ENCODE measurements at regions not wholly inside any gene's neighbourhood (a gene's known extent, or its start where the extent isn't known, plus 50 kb on each side); places are given as distances from the start of the nearest gene placed in this dataset.

DNA sequence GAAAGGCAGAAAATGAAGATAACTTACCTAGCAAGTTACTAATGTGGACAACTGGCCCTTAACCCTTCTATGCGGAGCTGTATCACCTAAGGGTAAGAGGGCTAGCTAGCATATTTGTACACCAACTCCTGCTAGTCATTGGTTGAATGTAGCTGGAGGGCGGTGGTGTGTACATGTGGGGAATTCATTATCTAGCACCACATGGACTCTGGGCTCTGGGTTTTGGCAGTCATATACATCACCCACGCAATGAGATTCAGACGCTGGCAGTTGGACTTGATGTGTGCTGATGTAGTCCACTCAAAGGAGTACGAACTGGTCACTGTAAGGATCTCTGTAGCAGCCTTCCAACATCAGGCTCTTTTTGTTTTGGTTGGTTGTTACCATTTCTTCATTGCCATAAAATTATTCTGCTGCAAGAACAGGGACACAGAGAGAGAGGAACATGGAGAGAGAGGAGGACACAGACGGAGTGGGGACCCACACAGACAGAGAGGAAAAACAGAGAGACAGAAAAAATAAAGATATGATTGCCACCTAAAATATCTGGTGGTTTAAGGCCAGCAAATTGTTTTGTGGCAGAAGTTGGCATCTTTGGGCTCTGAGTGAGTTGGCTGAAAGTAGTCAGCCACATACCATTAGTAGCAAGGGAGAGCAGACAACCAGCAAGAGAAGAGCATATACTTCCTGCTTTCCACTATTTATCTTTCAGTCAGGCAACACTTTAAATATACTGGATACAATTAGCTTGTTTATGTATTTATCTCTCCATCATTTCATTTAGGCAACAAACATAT, 76.7 kb upstream of the MTPN start:
- WGBS, result 80% methylated on average over 6 of the region's 6 CpGs
- Histone ChIP-seq H3K27ac (ENCODE audit: low read depth in 1 of 2, low read length in 2 of 2) (no peak overlapping the region), H3K9ac (ENCODE audit: low read depth in 1 of 2, low read length in 2 of 2) (no peak overlapping the region), H3K9me3 (ENCODE audit: control insufficient read depth in 4 of 4, low read length in 3 of 4) (no peaks in the 10 kb centered on the region), H3K27me3 (ENCODE audit: control insufficient read depth in 4 of 4, insufficient read depth in 4 of 4, low read length in 3 of 4) (peaks cover 0 to 3% (median 0%) of the 10 kb centered on the region in 4 donors), H3K4me1 (ENCODE audit: control insufficient read depth in 4 of 4, insufficient read depth in 4 of 4, low read length in 3 of 4) (no peaks in the 10 kb centered on the region), H3K36me3 (ENCODE audit: control insufficient read depth in 4 of 4, insufficient read depth in 3 of 4, low read depth in 1 of 4, low read length in 3 of 4) (no peaks in the 10 kb centered on the region), H3K4me3 (ENCODE audit: low read depth in 1 of 3, low read length in 3 of 3) (no peak overlapping the region)
- no peak for DNase-seq (ENCODE audit: low spot score)
- TF ChIP-seq FOXA1 (IDR thresholded peaks at IDR 0.05) (no peak), JUND (IDR thresholded peaks at IDR 0.05) (no peak), YY1 (IDR thresholded peaks at IDR 0.05) (no peak), HNF4G (IDR thresholded peaks at IDR 0.05) (no peak), MAX (IDR thresholded peaks at IDR 0.05) (no peak), RXRA (IDR thresholded peaks at IDR 0.05) (no peak), HNF4A (conservative IDR thresholded peaks at IDR 0.05) (no peak), GABPA (IDR thresholded peaks at IDR 0.05 in 1 of 2, conservative IDR thresholded peaks at IDR 0.05 in 1 of 2) (no peak), NR2F2 (IDR thresholded peaks at IDR 0.05) (no peak), TAF1 (conservative IDR thresholded peaks at IDR 0.05) (no peak), RAD21 (IDR thresholded peaks at IDR 0.05) (no peak), FOXA2 (IDR thresholded peaks at IDR 0.05) (no peak), ZBTB33 (IDR thresholded peaks at IDR 0.05) (no peak), EGR1 (IDR thresholded peaks at IDR 0.05; ENCODE audit: low read depth in 2 of 2) (no peak), SP1 (IDR thresholded peaks at IDR 0.05) (no peak)
- TF ChIP-seq, protein P1, sequence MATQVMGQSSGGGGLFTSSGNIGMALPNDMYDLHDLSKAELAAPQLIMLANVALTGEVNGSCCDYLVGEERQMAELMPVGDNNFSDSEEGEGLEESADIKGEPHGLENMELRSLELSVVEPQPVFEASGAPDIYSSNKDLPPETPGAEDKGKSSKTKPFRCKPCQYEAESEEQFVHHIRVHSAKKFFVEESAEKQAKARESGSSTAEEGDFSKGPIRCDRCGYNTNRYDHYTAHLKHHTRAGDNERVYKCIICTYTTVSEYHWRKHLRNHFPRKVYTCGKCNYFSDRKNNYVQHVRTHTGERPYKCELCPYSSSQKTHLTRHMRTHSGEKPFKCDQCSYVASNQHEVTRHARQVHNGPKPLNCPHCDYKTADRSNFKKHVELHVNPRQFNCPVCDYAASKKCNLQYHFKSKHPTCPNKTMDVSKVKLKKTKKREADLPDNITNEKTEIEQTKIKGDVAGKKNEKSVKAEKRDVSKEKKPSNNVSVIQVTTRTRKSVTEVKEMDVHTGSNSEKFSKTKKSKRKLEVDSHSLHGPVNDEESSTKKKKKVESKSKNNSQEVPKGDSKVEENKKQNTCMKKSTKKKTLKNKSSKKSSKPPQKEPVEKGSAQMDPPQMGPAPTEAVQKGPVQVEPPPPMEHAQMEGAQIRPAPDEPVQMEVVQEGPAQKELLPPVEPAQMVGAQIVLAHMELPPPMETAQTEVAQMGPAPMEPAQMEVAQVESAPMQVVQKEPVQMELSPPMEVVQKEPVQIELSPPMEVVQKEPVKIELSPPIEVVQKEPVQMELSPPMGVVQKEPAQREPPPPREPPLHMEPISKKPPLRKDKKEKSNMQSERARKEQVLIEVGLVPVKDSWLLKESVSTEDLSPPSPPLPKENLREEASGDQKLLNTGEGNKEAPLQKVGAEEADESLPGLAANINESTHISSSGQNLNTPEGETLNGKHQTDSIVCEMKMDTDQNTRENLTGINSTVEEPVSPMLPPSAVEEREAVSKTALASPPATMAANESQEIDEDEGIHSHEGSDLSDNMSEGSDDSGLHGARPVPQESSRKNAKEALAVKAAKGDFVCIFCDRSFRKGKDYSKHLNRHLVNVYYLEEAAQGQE (IDR thresholded peaks at IDR 0.05), result no peak
- TF ChIP-seq, protein P2, sequence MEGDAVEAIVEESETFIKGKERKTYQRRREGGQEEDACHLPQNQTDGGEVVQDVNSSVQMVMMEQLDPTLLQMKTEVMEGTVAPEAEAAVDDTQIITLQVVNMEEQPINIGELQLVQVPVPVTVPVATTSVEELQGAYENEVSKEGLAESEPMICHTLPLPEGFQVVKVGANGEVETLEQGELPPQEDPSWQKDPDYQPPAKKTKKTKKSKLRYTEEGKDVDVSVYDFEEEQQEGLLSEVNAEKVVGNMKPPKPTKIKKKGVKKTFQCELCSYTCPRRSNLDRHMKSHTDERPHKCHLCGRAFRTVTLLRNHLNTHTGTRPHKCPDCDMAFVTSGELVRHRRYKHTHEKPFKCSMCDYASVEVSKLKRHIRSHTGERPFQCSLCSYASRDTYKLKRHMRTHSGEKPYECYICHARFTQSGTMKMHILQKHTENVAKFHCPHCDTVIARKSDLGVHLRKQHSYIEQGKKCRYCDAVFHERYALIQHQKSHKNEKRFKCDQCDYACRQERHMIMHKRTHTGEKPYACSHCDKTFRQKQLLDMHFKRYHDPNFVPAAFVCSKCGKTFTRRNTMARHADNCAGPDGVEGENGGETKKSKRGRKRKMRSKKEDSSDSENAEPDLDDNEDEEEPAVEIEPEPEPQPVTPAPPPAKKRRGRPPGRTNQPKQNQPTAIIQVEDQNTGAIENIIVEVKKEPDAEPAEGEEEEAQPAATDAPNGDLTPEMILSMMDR (IDR thresholded peaks at IDR 0.05; ENCODE audit: low read depth, low read length, missing input control), result no peak
- TF ChIP-seq, protein P3, sequence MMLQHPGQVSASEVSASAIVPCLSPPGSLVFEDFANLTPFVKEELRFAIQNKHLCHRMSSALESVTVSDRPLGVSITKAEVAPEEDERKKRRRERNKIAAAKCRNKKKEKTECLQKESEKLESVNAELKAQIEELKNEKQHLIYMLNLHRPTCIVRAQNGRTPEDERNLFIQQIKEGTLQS (IDR thresholded peaks at IDR 0.05), result no peak

Measured in liver (tissue), 8 donors.